H7 (cell line): ENCODE measurements at regions not wholly inside any gene's neighbourhood (a gene's known extent, or its start where the extent isn't known, plus 50 kb on each side); places are given as distances from the start of the nearest gene placed in this dataset.
A peak's percentile ranks its signal among the peaks of the same experiment; 100 is the strongest.

Source experiments
- DNase-seq: peaks from one replicate; pipeline ENCODE4 v3.0.0; 2012
- H3K27me3 ChIP-seq: 2 replicates; pipeline ENCODE4 v1.6.0; 2011; ENCODE audit warnings: mild to moderate bottlenecking, low read length; ENCODE audit not compliant: control insufficient read depth, insufficient read depth
- H3K36me3 ChIP-seq: replicated peaks from 2 replicates; pipeline ENCODE4 v1.5.1; 2011; ENCODE audit warnings: low read length; ENCODE audit not compliant: control insufficient read depth, insufficient read depth
- H3K4me3 ChIP-seq: 2 replicates; pipeline ENCODE4 v1.5.1; 2011; ENCODE audit warnings: low read depth, mild to moderate bottlenecking, control low read depth, low read length, moderate library complexity; ENCODE audit not compliant: insufficient read depth

DNA sequence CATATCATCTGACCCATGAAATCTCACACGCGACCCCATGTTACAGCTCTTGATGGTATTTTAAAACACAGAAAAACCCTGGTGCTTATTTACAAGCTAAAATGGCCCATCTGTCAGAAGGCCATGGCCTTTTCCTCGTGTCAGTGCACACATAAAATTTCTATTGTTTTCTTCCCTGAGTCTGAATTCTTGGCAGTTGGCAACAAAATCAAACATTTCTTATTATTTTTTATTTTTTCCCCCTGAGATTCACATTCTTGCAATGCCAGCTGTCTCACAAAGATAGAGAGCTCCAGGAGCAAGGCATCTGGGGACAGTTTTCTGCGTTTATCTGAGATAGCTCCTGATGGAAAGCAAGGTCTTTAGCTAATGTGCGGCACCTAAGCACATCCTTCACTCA lies 818.1 kb upstream of the TMEM132C start:
- no peak overlapping the region for H3K4me3 ChIP-seq
- no peak for DNase-seq
- H3K27me3 ChIP-seq = no peaks in the 10 kb centered on the region; the same call in 1 of the 2 replicates
- no peaks in the 10 kb centered on the region for H3K36me3 ChIP-seq

DNA sequence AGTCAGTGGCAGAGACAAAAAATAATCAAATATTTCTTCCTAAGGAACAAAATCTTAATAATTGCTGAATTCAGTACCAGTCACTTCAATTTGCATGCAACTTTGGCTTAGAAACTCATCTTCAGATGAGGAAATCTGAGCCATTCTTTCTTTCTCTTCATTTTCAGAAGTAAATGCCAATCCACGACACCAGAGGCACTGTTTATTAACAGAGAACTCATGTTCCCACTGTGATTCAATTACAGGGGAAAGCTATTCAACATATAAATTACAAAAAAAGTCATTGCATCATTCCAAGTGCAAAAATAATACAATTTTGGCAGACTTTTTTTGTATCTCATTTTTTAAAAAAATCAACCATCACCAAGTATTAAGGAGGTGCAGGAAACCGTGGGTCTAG lies 816.1 kb upstream of the TMEM132C start:
- no peaks in the 10 kb centered on the region for H3K36me3 ChIP-seq
- H3K27me3 ChIP-seq = peaks cover 13% of the 10 kb centered on the region

DNA sequence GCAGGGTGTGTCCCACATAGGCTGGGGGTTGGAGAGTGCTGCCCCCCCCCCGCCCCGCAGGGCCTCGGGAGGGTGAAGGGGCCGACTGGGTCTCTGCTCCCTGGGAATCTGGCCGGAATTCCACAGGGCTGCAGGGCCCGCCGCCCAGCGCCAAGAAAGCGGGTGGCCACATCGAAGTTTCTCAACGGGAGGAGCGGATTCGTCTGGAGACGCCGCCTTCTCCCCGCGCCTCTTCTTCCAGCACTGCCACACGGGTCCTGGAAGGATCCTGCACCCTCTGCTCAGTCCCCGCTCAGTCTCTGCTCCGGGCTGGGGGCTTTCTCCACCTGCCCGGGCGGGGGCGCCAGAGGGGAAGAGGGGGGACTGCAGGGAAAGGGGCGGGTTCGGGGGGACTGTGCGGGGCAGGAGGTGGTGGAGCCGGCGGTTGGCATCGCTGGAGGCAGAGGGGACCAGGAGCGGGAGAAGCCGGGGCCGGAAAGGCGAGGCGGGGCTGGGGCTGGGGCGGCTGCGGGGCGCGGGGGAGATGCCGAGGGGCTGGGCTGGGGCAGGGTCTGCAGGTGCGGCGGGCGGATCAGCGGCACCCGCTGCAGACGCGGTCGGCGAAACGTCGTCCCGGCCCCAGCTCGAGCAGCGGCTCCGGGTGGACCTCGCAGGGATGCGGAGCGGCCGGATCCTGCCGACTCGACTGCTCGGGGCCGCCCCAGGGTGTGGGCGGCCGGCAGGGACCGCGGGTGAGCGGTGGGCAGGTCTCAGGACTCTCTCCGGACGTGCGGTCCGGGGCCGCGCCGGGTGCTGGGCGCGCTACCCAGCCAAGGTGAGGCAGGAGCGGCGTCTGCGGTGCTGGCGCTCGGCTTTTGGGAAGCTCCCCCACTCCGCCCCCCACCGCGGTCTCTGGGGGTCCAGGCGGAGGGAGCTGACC lies 811.4 kb upstream of the TMEM132C start:
- peaks cover 29% of the 10 kb centered on the region for H3K27me3 ChIP-seq
- DNase-seq = peak; percentile 94

More for the DNA sequence above, 816.1 kb upstream of the TMEM132C start:
- no peak overlapping the region for H3K4me3 ChIP-seq
- DNase-seq = no peak

DNA sequence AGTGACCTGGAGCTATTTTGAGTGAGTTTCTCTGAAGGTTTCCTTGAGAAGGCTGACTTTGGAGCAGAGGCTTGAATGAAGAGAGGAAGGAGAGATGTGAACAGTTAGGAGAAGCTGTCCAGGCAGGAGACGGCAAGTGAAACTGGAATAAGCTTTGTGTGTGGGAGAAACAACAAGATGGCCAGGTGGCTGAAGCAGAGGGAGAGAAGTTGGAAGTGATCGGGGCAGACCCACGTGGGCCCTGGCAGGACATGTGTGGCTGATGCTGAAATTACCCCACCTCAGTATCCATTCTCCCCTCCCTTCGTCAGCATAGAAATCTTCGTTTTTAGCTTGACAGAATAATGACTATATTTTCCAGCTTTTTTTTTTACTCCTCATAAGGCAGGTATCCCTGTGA lies 809.2 kb upstream of the TMEM132C start:
- H3K4me3 ChIP-seq = no peak overlapping the region
- no peaks in the 10 kb centered on the region for H3K36me3 ChIP-seq
- DNase-seq = no peak
- peaks cover 29% of the 10 kb centered on the region for H3K27me3 ChIP-seq

More for the DNA sequence above, 811.4 kb upstream of the TMEM132C start:
- H3K36me3 ChIP-seq = no peaks in the 10 kb centered on the region
- peak overlapping the region; percentile 53 for H3K4me3 ChIP-seq

DNA sequence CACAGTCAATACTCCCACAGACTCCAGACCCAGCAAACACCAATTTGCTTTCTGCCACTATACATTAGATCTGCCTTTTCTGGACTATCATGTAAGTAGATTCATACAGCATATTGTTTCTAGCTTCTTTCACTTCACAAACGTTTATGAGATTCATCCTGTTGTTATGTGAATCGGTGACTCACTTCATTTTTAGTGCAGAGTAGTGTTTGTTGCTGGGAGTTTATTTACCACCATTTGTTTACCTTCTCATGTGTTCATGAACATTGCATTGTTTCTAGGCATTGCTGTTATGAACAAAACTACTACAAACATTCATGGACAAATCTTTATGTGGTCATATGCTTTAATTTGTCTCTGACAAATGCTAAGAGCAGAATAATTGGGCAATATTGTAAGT lies 807.8 kb upstream of the TMEM132C start:
- peaks cover 29% of the 10 kb centered on the region for H3K27me3 ChIP-seq
- DNase-seq = no peak
- no peak overlapping the region for H3K4me3 ChIP-seq
- H3K36me3 ChIP-seq = no peaks in the 10 kb centered on the region

DNA sequence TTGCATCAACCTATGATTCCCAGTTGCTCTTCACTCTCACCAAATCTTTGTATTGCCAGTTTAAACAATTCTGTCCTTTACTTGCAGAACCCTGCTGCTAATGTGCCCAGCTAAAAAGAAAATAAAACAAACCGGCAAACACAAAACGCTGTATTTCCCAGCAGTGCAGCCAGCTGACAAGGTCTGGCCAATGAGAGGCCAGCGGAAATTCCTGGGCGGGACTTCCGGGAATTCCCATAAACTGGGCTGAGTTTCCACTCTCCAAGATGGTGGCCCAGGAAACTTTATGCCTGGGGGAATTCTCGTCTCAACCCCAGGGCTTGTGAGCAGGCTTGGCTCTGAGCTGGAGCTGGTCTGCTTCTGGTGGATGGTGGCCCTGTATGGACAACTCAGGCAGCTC lies 807.3 kb upstream of the TMEM132C start:
- peaks cover 25% of the 10 kb centered on the region for H3K27me3 ChIP-seq
- no peaks in the 10 kb centered on the region for H3K36me3 ChIP-seq
- H3K4me3 ChIP-seq = no peak overlapping the region
- DNase-seq = no peak

DNA sequence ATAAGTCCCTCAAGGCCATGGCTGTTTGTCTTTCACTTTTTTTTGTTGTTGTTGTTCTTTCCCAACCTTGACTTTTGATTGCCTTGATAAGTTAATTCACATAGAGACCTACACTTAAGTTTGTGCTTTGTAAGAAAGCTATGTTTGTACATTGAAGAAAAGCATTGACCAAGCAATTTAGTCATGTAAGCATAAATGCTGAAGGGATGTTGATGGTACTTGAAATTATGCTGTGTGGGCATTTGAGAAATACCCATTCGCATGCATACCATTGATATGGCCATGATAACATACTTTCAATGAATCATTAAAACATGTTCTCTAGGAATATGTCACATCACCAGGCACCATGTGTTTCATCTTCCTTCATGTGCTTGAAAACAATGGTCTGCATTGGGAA lies 803.7 kb upstream of the TMEM132C start:
- Histone ChIP-seq H3K4me3 (no peak overlapping the region), H3K36me3 (no peaks in the 10 kb centered on the region), H3K27me3 (no peaks in the 10 kb centered on the region)
- DNase-seq = no peak

DNA sequence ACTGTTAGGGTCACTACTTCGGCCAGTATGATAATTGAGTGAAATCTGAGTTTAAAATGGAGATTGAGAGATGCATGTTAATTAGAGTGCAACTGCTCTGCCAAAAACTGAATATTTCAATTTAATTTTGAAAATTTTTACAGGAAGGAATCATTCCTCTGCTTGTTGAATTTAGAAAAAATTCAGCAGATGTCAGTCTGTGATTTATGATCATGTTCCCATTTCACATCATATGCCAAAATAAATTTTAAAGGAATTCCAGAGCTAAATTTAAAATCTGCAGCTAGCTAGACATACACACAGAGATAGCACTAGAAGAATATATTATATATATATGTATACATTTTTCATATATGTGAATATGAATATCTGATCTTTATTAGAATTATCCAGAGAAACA lies 797.6 kb upstream of the TMEM132C start:
- no peak overlapping the region for H3K4me3 ChIP-seq
- no peaks in the 10 kb centered on the region for H3K36me3 ChIP-seq
- H3K27me3 ChIP-seq = no peaks in the 10 kb centered on the region
- DNase-seq = no peak

DNA sequence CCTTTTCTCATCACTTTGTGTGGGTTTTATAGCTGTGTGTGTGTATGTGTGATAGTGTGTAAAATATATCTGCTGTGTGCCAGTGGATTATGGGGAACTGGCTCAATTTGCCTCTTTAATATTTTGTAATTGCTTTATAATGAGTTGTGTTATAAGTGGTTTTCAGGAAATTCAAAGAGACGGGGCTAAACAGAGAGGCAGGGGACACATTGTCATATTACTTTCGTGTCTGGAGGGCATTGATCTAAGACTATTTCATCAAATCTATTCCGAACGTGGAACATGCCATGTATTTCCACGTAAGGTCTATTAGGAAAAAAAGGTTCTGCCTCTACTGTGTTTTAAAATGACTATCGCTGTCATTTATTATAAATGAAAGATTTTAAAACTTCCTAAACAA lies 793.2 kb upstream of the TMEM132C start:
- Histone ChIP-seq H3K4me3 (no peak overlapping the region), H3K27me3 (no peaks in the 10 kb centered on the region), H3K36me3 (no peaks in the 10 kb centered on the region)
- no peak for DNase-seq

DNA sequence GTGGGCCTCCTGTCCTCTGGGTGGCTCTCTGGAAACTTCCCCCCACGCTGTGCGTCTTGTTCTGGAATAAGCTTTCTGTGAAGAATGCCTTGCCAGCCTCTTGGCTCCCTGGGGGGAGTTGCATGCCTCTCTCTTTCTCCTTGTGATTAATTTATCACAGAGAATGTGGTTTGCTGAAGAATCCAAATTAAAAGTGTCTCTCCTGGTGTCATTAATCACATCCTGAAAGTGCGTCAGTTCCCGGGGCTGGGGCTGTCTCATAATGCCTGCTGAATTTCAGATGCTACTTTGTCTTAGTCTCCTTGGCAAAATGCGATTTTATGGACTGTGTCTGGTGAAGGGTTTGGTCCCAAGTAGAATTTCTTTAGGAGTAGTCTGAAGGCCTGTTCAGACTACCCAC lies 787.7 kb upstream of the TMEM132C start:
- no peaks in the 10 kb centered on the region for H3K27me3 ChIP-seq
- no peak overlapping the region for H3K4me3 ChIP-seq
- DNase-seq = no peak
- H3K36me3 ChIP-seq = no peaks in the 10 kb centered on the region

DNA sequence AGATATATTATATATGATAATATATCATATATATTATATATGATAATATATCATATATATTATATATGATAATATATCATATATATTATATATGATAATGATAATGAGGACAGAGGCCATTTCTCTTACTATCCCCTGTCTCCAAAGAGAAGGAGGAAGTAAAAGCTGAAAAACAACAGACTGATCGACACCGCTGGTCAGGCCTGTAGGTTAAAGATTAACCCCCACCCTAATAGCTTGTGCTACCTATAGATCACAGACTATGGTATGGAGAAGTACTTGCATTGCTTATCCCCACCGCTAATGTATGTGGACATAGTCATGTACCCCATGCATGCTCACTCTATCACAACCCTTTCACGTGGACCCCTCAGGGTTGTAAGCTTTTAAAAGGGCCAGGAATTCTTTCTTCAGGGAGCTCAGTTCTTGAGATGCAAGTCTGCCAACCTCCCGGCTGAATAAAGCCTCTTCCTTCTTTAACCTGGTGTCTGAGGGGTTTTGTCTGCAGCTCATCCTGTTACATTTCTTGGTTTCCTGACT lies 786.1 kb upstream of the TMEM132C start:
- Histone ChIP-seq H3K36me3 (no peaks in the 10 kb centered on the region), H3K4me3 (no peak overlapping the region), H3K27me3 (no peaks in the 10 kb centered on the region)
- no peak for DNase-seq

DNA sequence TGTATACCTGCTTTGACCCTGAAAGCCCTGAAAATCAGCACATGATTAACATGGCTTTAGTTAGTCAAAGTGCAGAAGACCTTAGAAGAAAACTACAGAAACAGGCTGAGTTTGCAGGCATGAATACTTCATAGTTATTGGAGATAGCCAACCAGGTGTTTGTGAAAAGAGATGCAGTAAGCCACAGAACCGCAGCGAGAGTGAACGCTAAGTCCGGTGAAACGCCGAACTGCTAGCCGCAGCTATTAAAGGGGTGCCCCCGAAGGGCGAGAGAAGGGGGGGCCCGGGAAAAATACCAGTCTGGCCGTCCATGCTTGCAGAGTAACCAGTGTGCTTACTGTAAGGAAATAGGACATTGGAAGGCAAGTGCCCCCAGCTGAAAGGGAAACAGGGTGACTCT lies 784.0 kb upstream of the TMEM132C start:
- Histone ChIP-seq H3K27me3 (no peaks in the 10 kb centered on the region), H3K36me3 (no peaks in the 10 kb centered on the region), H3K4me3 (no peak overlapping the region)
- no peak for DNase-seq

DNA sequence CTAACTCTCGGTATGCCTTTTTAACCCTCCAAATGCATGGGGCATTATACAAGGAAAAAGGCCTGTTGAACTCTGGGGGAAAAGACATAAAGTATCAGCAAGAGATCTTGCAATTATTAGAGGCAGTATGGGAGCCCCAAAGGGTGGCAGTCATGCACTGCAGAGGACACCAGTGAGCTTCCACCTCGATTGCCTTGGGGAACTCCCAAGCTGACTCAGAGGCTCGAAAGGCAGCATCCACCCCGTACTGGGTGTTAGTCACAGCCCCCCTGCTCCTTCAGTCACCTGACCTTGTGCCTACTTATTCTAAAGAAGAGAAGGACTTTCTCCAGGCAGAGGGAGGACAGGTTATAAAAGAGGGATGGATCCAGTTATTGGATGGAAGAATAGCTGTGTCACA lies 781.4 kb upstream of the TMEM132C start:
- H3K27me3 ChIP-seq = no peaks in the 10 kb centered on the region
- DNase-seq = no peak
- H3K4me3 ChIP-seq = no peak overlapping the region
- no peaks in the 10 kb centered on the region for H3K36me3 ChIP-seq

DNA sequence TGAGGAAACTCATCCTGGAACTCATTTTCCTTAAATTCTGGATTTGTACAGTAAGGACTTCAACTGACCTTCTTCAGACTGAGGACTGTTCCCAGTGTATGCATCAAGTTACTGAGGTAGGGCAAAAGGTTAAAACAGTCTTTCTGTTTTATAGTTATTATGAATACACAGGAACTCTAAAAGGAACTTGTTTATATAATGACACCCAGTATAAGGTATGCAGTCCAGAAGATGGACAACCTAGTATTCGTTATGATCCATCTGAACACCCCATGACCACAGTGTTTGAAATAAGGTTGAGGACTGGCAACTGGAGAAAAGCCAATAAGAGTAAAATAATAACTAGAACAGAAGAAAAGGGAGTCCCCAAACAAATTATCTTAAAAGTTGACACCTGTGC lies 779.9 kb upstream of the TMEM132C start:
- H3K4me3 ChIP-seq = no peak overlapping the region

DNA sequence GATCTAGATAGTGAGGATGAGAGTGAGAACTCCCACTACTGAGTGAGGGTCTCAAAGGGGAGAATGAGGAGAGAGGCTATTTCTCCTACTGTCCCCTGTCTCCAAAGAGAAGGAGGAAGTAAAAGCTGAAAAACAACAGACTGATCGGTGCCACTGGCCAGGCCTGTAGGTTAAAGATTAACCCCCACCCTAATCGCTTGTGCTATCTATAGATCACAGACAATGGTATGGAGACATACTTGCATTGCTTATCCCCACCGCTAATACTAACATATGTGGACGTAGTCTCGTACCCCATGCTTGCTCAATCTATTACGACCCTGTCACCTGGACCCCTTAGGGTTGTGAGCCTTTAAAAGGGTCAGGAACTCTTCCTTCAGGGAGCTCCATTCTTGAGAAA lies 777.9 kb upstream of the TMEM132C start:
- H3K4me3 ChIP-seq = no peak overlapping the region
- no peak for DNase-seq

More for the DNA sequence above, 779.9 kb upstream of the TMEM132C start:
- DNase-seq = no peak
- H3K36me3 ChIP-seq = no peaks in the 10 kb centered on the region
- H3K27me3 ChIP-seq = no peaks in the 10 kb centered on the region

More for the DNA sequence above, 777.9 kb upstream of the TMEM132C start:
- Histone ChIP-seq H3K27me3 (no peaks in the 10 kb centered on the region), H3K36me3 (no peaks in the 10 kb centered on the region)
